ENCODE measurements at regions not wholly inside any gene's neighbourhood (a gene's known extent, or its start where the extent isn't known, plus 50 kb on each side); places are given as distances from the start of the nearest gene placed in this dataset.

DNA sequence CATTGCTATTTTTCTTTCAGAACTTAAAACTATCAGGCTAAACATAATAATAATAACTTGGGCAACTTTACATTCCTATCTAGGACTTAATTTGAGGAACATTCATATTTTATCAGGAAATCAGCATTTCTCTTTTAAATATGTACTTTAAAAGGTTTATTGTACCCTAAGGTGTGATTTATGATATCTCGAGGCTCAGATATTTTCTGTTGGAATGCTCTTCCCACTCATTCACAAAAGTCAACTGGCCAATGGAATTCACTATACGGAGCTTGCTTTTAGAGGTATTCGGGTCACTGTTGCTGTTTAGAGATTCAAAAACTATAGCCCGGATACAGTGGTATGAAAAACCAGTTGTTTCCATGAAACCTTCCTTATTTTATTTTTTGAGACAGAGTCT, 328.3 kb downstream of the GBA3 start:
- TF ChIP-seq, protein P1, sequence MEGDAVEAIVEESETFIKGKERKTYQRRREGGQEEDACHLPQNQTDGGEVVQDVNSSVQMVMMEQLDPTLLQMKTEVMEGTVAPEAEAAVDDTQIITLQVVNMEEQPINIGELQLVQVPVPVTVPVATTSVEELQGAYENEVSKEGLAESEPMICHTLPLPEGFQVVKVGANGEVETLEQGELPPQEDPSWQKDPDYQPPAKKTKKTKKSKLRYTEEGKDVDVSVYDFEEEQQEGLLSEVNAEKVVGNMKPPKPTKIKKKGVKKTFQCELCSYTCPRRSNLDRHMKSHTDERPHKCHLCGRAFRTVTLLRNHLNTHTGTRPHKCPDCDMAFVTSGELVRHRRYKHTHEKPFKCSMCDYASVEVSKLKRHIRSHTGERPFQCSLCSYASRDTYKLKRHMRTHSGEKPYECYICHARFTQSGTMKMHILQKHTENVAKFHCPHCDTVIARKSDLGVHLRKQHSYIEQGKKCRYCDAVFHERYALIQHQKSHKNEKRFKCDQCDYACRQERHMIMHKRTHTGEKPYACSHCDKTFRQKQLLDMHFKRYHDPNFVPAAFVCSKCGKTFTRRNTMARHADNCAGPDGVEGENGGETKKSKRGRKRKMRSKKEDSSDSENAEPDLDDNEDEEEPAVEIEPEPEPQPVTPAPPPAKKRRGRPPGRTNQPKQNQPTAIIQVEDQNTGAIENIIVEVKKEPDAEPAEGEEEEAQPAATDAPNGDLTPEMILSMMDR (IDR thresholded peaks at IDR 0.05) = no peak
- TF ChIP-seq POLR2A (IDR thresholded peaks at IDR 0.05) = no peak
